NCI-H774 (cell line): ENCODE measurements at regions not wholly inside any gene's neighbourhood (a gene's known extent, or its start where the extent isn't known, plus 50 kb on each side); places are given as distances from the start of the nearest gene placed in this dataset.

Source experiments
- DNase-seq: peaks from one replicate; lab custom pipeline; 2025; lab: John Stamatoyannopoulos, UW

- DNase-seq, result no peak
Measured at GRCh38 chr12:94062796-94063635, 85.4 kb upstream of the PLXNC1 start.

- DNase-seq, result no peak
Measured at GRCh38 chr12:94070520-94070919, 77.9 kb upstream of the PLXNC1 start.

GRCh38 chr12:94071258-94071657 is 77.1 kb upstream of the PLXNC1 start:
- DNase-seq, result no peak

- no peak for DNase-seq
Measured at GRCh38 chr12:94073441-94074051, 74.8 kb upstream of the PLXNC1 start.

GRCh38 chr12:94074216-94074979 is 74.0 kb upstream of the PLXNC1 start:
- DNase-seq, result no peak

GRCh38 chr12:94074980-94075629 is 73.3 kb upstream of the PLXNC1 start:
- no peak for DNase-seq

GRCh38 chr12:94077209-94077608 is 71.2 kb upstream of the PLXNC1 start:
- DNase-seq, result no peak

- DNase-seq, result no peak
Measured at GRCh38 chr12:94078138-94078723, 70.1 kb upstream of the PLXNC1 start.

GRCh38 chr12:94078736-94079509 is 69.5 kb upstream of the PLXNC1 start:
- no peak for DNase-seq

- DNase-seq, result no peak
Measured at GRCh38 chr12:94079566-94080340, 68.6 kb upstream of the PLXNC1 start.

- DNase-seq, result peak; percentile 29
Measured at GRCh38 chr12:94080341-94081009, 67.9 kb upstream of the PLXNC1 start.

GRCh38 chr12:94082690-94083089 is 65.7 kb upstream of the PLXNC1 start:
- DNase-seq, result no peak

- no peak for DNase-seq
Measured at GRCh38 chr12:94089891-94090290, 58.5 kb upstream of the PLXNC1 start.

- DNase-seq, result no peak
Measured at GRCh38 chr12:94091624-94092023, 56.8 kb upstream of the PLXNC1 start.

GRCh38 chr12:94092516-94093241 is 55.7 kb upstream of the PLXNC1 start:
- no peak for DNase-seq

- no peak for DNase-seq
Measured at GRCh38 chr12:94094700-94095099, 53.7 kb upstream of the PLXNC1 start.

- no peak for DNase-seq
Measured at GRCh38 chr12:94095618-94096017, 52.8 kb upstream of the PLXNC1 start.

- no peak for DNase-seq
Measured at GRCh38 chr12:94098466-94098865, 49.9 kb upstream of the PLXNC1 start.
